ENCODE measurements at regions not wholly inside any gene's neighbourhood (a gene's known extent, or its start where the extent isn't known, plus 50 kb on each side); places are given as distances from the start of the nearest gene placed in this dataset.

DNA sequence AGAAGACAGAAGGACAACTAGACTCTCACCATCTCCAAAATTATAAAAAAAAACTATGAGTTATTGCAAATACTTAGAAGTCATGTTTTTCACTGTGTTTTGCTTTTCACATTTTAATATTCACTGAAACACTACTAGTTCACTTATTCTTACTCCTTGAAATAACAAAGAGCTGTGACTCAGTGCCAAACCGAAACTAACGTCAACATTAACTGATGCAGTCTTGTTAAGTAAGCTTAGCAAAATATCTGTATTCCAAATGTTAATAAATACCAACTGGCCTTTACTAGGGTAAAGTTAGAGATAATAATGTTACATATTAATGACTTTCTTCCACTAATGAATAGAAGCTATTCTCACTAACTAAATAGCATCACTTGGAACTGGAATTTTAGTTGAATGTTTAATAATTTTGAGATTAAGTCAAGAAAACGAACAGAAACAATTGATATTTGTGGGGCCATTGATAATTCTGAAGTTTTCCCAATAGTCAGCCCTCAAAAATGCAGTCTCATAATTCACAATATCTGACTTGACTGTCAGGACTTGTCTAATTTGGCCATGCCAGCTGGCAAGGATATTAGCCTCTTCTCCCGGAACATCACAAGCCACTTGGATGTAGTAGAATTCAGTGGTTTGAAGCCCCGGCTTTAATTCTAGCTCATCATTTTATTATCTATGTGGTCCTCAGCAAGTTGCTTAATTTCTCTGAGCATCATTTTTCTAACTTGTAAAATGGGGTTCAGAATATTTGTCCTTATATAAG, 230.1 kb upstream of the DDI1 start:
- TF ChIP-seq MXI1 (IDR thresholded peaks at IDR 0.05; ENCODE audit: low read depth, low read length), result no peak
- TF ChIP-seq, protein P1, sequence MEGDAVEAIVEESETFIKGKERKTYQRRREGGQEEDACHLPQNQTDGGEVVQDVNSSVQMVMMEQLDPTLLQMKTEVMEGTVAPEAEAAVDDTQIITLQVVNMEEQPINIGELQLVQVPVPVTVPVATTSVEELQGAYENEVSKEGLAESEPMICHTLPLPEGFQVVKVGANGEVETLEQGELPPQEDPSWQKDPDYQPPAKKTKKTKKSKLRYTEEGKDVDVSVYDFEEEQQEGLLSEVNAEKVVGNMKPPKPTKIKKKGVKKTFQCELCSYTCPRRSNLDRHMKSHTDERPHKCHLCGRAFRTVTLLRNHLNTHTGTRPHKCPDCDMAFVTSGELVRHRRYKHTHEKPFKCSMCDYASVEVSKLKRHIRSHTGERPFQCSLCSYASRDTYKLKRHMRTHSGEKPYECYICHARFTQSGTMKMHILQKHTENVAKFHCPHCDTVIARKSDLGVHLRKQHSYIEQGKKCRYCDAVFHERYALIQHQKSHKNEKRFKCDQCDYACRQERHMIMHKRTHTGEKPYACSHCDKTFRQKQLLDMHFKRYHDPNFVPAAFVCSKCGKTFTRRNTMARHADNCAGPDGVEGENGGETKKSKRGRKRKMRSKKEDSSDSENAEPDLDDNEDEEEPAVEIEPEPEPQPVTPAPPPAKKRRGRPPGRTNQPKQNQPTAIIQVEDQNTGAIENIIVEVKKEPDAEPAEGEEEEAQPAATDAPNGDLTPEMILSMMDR (IDR thresholded peaks at IDR 0.05 in 2 of 3, conservative IDR thresholded peaks at IDR 0.05 in 1 of 3; ENCODE audit: control insufficient read depth in 2 of 3, extremely low read depth in 1 of 3, insufficient read depth in 1 of 3, low read depth in 3 of 3, low read length in 3 of 3), result no peak
- no peak for TF ChIP-seq GABPA (IDR thresholded peaks at IDR 0.05; ENCODE audit: low read depth)
- TF ChIP-seq POLR2A (IDR thresholded peaks at IDR 0.05; ENCODE audit: low read depth, low read length), result no peak
- no peak for TF ChIP-seq RAD21 (IDR thresholded peaks at IDR 0.05; ENCODE audit: insufficient read depth, low read depth, low read length)
- no peak for TF ChIP-seq ZNF274 (IDR thresholded peaks at IDR 0.05; ENCODE audit: insufficient read depth, insufficient read length)
- TF ChIP-seq ZZZ3 (IDR thresholded peaks at IDR 0.05; ENCODE audit: control insufficient read depth, insufficient read length, low read depth), result no peak
- no peak for TF ChIP-seq ZNF24 (IDR thresholded peaks at IDR 0.05)
- TF ChIP-seq, protein P2, sequence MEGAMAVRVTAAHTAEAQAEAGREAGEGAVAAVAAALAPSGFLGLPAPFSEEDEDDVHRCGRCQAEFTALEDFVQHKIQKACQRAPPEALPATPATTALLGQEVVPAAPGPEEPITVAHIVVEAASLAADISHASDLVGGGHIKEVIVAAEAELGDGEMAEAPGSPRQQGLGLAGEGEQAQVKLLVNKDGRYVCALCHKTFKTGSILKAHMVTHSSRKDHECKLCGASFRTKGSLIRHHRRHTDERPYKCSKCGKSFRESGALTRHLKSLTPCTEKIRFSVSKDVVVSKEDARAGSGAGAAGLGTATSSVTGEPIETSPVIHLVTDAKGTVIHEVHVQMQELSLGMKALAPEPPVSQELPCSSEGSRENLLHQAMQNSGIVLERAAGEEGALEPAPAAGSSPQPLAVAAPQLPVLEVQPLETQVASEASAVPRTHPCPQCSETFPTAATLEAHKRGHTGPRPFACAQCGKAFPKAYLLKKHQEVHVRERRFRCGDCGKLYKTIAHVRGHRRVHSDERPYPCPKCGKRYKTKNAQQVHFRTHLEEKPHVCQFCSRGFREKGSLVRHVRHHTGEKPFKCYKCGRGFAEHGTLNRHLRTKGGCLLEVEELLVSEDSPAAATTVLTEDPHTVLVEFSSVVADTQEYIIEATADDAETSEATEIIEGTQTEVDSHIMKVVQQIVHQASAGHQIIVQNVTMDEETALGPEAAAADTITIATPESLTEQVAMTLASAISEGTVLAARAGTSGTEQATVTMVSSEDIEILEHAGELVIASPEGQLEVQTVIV (IDR thresholded peaks at IDR 0.05; ENCODE audit: borderline replicate concordance, partially characterized antibody), result no peak

Data from GM12878 (cell line).